ENCODE measurements at regions not wholly inside any gene's neighbourhood (a gene's known extent, or its start where the extent isn't known, plus 50 kb on each side); places are given as distances from the start of the nearest gene placed in this dataset.

- TF ChIP-seq, protein P1, sequence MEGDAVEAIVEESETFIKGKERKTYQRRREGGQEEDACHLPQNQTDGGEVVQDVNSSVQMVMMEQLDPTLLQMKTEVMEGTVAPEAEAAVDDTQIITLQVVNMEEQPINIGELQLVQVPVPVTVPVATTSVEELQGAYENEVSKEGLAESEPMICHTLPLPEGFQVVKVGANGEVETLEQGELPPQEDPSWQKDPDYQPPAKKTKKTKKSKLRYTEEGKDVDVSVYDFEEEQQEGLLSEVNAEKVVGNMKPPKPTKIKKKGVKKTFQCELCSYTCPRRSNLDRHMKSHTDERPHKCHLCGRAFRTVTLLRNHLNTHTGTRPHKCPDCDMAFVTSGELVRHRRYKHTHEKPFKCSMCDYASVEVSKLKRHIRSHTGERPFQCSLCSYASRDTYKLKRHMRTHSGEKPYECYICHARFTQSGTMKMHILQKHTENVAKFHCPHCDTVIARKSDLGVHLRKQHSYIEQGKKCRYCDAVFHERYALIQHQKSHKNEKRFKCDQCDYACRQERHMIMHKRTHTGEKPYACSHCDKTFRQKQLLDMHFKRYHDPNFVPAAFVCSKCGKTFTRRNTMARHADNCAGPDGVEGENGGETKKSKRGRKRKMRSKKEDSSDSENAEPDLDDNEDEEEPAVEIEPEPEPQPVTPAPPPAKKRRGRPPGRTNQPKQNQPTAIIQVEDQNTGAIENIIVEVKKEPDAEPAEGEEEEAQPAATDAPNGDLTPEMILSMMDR (conservative IDR thresholded peaks at IDR 0.05), result no peak
- no peak for DNase-seq (ENCODE audit: low read depth, low spot score)
- Mint-ChIP-seq H3K9me3 (peaks cover 14% of the 10 kb centered on the region), H3K36me3 (ENCODE audit: low read depth) (peaks cover 5% of the 10 kb centered on the region), H3K4me1 (no peaks in the 10 kb centered on the region), H3K27me3 (ENCODE audit: low read depth) (no peaks in the 10 kb centered on the region), H3K4me3 (no peak overlapping the region), H3K27ac (ENCODE audit: unreplicated experiment) (no peak overlapping the region)
Measured at GRCh38 chr18:56368066-56368465, 270.3 kb downstream of the TXNL1 start.

DNA sequence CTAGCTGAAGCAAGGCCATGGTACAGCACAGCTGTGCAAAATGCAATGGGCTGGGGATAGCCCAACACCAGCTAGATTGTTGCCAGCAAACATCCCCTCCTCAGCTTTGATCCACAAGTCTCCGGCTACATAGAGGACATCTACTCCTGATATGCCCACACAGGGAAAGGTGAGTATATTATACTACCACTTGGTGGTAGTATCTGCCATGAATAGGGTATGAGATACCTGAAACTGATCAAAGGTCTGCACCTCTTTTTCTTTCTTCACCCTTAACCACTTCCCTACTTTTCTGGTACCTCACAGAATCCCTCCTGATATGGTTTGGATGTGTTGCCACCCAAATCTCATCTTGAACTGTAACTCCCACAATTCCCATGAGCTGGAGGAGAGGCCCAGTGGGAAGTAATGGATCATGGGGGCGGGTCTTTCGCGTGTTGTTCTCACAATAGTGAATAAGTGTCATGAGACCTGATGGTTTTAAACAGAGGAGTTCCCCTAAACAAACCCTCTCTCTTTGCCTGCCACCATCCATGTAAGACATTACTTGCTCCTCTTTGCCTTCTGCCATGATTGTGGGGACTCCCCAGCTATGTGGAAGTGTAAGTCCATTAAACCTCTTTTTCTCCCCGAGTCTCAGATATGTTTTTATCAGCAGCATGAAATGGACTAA lies 279.6 kb downstream of the TXNL1 start:
- Mint-ChIP-seq H3K27ac (ENCODE audit: unreplicated experiment) (no peak overlapping the region), H3K9me3 (peaks cover 28% of the 10 kb centered on the region), H3K36me3 (ENCODE audit: low read depth) (peaks cover 14% of the 10 kb centered on the region), H3K27me3 (ENCODE audit: low read depth) (no peaks in the 10 kb centered on the region), H3K4me1 (peaks cover 7% of the 10 kb centered on the region), H3K4me3 (no peak overlapping the region)
- TF ChIP-seq, protein P1 (conservative IDR thresholded peaks at IDR 0.05), result no peak
- DNase-seq (ENCODE audit: low read depth, low spot score), result no peak

DNA sequence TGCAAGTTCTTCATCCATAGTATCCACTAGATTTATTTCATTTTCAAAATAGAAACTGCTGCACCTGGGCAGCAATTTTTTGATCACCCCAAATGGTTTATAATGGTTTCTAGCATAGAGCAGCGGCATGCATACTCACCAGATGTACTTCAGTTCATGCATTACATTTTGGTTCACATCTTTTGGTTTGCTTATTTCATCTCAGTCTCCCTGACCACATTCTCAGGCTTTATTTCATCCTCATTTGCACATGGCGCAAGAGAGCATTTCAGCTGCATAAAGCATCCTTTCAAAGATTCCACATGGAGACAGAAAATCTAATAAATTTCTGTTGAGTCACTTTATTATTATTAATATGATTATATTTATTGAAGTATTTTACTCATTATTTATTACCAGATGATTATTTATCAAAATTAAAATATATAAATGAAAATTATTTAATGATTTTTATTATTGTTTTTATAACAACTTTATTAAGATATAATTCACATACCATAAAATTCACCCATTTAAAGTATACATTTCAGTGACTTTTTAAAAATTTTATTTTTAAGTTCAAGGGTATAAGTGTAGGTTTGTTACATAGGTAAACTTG lies 284.6 kb downstream of the TXNL1 start:
- DNase-seq (ENCODE audit: low read depth, low spot score), result no peak
- Mint-ChIP-seq H3K36me3 (ENCODE audit: low read depth) (peaks cover 8% of the 10 kb centered on the region), H3K27me3 (ENCODE audit: low read depth) (no peaks in the 10 kb centered on the region), H3K9me3 (peaks cover 25% of the 10 kb centered on the region), H3K27ac (ENCODE audit: unreplicated experiment) (no peak overlapping the region), H3K4me1 (no peaks in the 10 kb centered on the region), H3K4me3 (no peak overlapping the region)
- TF ChIP-seq, protein P1 (conservative IDR thresholded peaks at IDR 0.05), result no peak

DNA sequence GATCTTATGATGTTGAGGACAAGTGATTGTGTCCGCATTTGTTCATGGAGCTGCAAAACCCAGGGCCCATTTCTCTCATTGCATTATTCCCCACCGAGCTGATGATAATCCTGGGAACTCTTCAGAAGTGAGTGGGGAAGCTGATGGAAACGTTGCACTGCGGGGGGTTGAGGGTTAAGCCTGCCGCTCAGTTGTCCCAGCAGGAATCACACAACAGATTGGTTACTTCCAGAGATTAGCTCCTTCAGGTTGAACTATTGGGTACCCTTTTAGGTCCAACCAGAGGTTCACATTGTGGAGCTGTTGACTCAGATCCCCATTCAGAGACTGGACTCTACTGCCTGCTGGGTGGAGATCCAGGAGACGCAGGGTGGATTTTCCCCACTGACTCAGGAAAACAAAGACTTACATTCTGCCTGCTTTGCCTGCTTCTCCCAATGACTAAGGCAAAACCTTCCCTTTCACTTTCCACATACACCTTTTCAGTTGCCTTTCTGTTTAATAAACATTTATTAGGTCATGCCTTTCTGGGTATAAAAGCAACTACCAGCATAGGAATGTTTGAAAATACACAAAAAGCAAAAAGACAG lies 286.4 kb downstream of the TXNL1 start:
- no peaks in the 10 kb centered on the region for H3K4me1 Mint-ChIP-seq
- TF ChIP-seq, protein P1 (conservative IDR thresholded peaks at IDR 0.05), result no peak
- peaks cover 26% of the 10 kb centered on the region for H3K9me3 Mint-ChIP-seq
- no peak overlapping the region for H3K4me3 Mint-ChIP-seq
- peaks cover 8% of the 10 kb centered on the region for H3K36me3 Mint-ChIP-seq (ENCODE audit: low read depth)
- H3K27me3 Mint-ChIP-seq (ENCODE audit: low read depth), result no peaks in the 10 kb centered on the region
- H3K27ac Mint-ChIP-seq (ENCODE audit: unreplicated experiment), result no peak overlapping the region
- DNase-seq (ENCODE audit: low read depth, low spot score), result no peak

- Mint-ChIP-seq H3K27ac (ENCODE audit: unreplicated experiment) (no peak overlapping the region), H3K27me3 (ENCODE audit: low read depth) (no peaks in the 10 kb centered on the region), H3K36me3 (ENCODE audit: low read depth) (no peaks in the 10 kb centered on the region), H3K9me3 (peaks cover 10% of the 10 kb centered on the region), H3K4me3 (no peak overlapping the region), H3K4me1 (peaks cover 4% of the 10 kb centered on the region)
- no peak for DNase-seq (ENCODE audit: low read depth, low spot score)
- TF ChIP-seq, protein P1 (conservative IDR thresholded peaks at IDR 0.05), result no peak
Measured at GRCh38 chr18:56337507-56337906, 300.9 kb downstream of the TXNL1 start.
